ENCODE measurements at regions not wholly inside any gene's neighbourhood (a gene's known extent, or its start where the extent isn't known, plus 50 kb on each side); places are given as distances from the start of the nearest gene placed in this dataset.

- peak; percentile 33 for DNase-seq
Measured at GRCh38 chr5:145237843-145238242, 597.3 kb downstream of the PRELID2 start.

- no peak for DNase-seq
Measured at GRCh38 chr5:145236983-145237382, 598.2 kb downstream of the PRELID2 start.

GRCh38 chr5:145236127-145236526 lies 599.0 kb downstream of the PRELID2 start:
- no peak for DNase-seq

- no peak for DNase-seq
Measured at GRCh38 chr5:145233461-145233860, 601.7 kb downstream of the PRELID2 start.

GRCh38 chr5:145230781-145231180 lies 604.4 kb downstream of the PRELID2 start:
- no peak for DNase-seq

- no peak for DNase-seq
Measured at GRCh38 chr5:145228564-145228963, 606.6 kb downstream of the PRELID2 start.

- no peak for DNase-seq
Measured at GRCh38 chr5:145227881-145228280, 607.3 kb downstream of the PRELID2 start.

- DNase-seq, result no peak
Measured at GRCh38 chr5:145226726-145227125, 608.4 kb downstream of the PRELID2 start.

GRCh38 chr5:145225529-145225928 lies 609.6 kb downstream of the PRELID2 start:
- no peak for DNase-seq

GRCh38 chr5:145223582-145223981 lies 611.6 kb downstream of the PRELID2 start:
- DNase-seq, result no peak

- no peak for DNase-seq
Measured at GRCh38 chr5:145222622-145223021, 612.5 kb downstream of the PRELID2 start.

GRCh38 chr5:145221416-145221815 lies 613.7 kb downstream of the PRELID2 start:
- DNase-seq, result no peak

GRCh38 chr5:145220481-145220880 lies 614.7 kb downstream of the PRELID2 start:
- DNase-seq, result no peak

- DNase-seq, result no peak
Measured at GRCh38 chr5:145218982-145219381, 616.2 kb downstream of the PRELID2 start.

- DNase-seq, result no peak
Measured at GRCh38 chr5:145218019-145218418, 617.1 kb downstream of the PRELID2 start.

GRCh38 chr5:145210020-145210419 lies 625.1 kb downstream of the PRELID2 start:
- no peak for DNase-seq

GRCh38 chr5:145205546-145205945 lies 629.6 kb downstream of the PRELID2 start:
- DNase-seq, result no peak

- DNase-seq, result no peak
Measured at GRCh38 chr5:145204743-145205142, 630.4 kb downstream of the PRELID2 start.

GRCh38 chr5:145203193-145203592 lies 631.9 kb downstream of the PRELID2 start:
- DNase-seq, result no peak

GRCh38 chr5:145198525-145199260 lies 636.4 kb downstream of the PRELID2 start:
- DNase-seq, result no peak

- no peak for DNase-seq
Measured at GRCh38 chr5:145189746-145190145, 645.4 kb downstream of the PRELID2 start.

GRCh38 chr5:145180371-145180770 lies 654.8 kb downstream of the PRELID2 start:
- DNase-seq, result no peak

GRCh38 chr5:145178641-145179523 lies 656.3 kb downstream of the PRELID2 start:
- no peak for DNase-seq

GRCh38 chr5:145176041-145176440 lies 659.1 kb downstream of the PRELID2 start:
- no peak for DNase-seq
